OCI-LY1 (cell line): ENCODE measurements at regions not wholly inside any gene's neighbourhood (a gene's known extent, or its start where the extent isn't known, plus 50 kb on each side); places are given as distances from the start of the nearest gene placed in this dataset.

Experiments used
- H2AFZ ChIP-seq: fragments of 200-600 bp; sonication (generic), shearing (Covaris generic); 2 replicates; pipeline ENCODE4 v1.6.0; 2014; ENCODE audit warnings: antibody characterized with exemption, mild to moderate bottlenecking, low read length
- H3F3A ChIP-seq: fragments of 200-600 bp; sonication (generic), shearing (Covaris generic); 2 replicates; pipeline ENCODE4 v1.6.0; 2014; ENCODE audit warnings: mild to moderate bottlenecking, antibody characterized with exemption, low read length, moderate library complexity; ENCODE audit not compliant: insufficient read depth
- H3K27ac ChIP-seq: fragments of 200-600 bp; sonication (generic); 2 replicates; pipeline ENCODE4 v1.5.1; 2014; ENCODE audit warnings: low read length, mixed run types, mild to moderate bottlenecking, low read depth; ENCODE audit not compliant: poor library complexity, severe bottlenecking
- H3K27me3 ChIP-seq: fragments of 200-600 bp; sonication (generic); 2 replicates; pipeline ENCODE4 v1.6.0; 2014; ENCODE audit warnings: antibody characterized with exemption, mild to moderate bottlenecking, low read length, moderate library complexity; ENCODE audit not compliant: insufficient read depth
- H3K36me3 ChIP-seq: fragments of 200-600 bp; sonication (generic); 2 replicates; pipeline ENCODE4 v1.6.1; 2014; ENCODE audit warnings: mild to moderate bottlenecking, antibody characterized with exemption, low read length, moderate library complexity, mixed read lengths; ENCODE audit not compliant: insufficient read depth
- H3K4me1 ChIP-seq: fragments of 200-600 bp; sonication (generic); 2 replicates; pipeline ENCODE4 v1.5.1; 2014; ENCODE audit warnings: mild to moderate bottlenecking, low read length, moderate library complexity; ENCODE audit not compliant: insufficient read depth, severe bottlenecking
- H3K4me2 ChIP-seq: fragments of 200-600 bp; sonication (generic), shearing (Covaris generic); 2 replicates; pipeline ENCODE4 v1.6.1; 2014; ENCODE audit warnings: low read length
- H3K4me3 ChIP-seq: fragments of 200-600 bp; sonication (generic); 2 replicates; pipeline ENCODE4 v1.5.1; 2014; ENCODE audit warnings: low read length, low read depth, mild to moderate bottlenecking, mixed read lengths; ENCODE audit not compliant: poor library complexity, severe bottlenecking
- H3K79me2 ChIP-seq: fragments of 200-600 bp; shearing (Covaris generic); 2 replicates; pipeline ENCODE4 v1.6.1; 2016; ENCODE audit warnings: mixed run types, low read length, mixed read lengths; ENCODE audit not compliant: insufficient read depth
- H3K9ac ChIP-seq: fragments of 200-600 bp; sonication (generic), shearing (Covaris generic); 2 replicates; pipeline ENCODE4 v1.6.1; 2014; ENCODE audit warnings: mild to moderate bottlenecking, low read length, mixed read lengths
- H3K9me2 ChIP-seq: fragments of 200-600 bp; sonication (generic), shearing (Covaris generic); 2 replicates; pipeline ENCODE4 v1.6.1; 2014; ENCODE audit warnings: low read depth, mild to moderate bottlenecking, low read length, mixed read lengths
- H3K9me3 ChIP-seq: fragments of 200-600 bp; shearing (Covaris generic); 2 replicates; pipeline ENCODE4 v1.6.1; 2014; ENCODE audit warnings: low read length, mixed read lengths
- H4K20me1 ChIP-seq: fragments of 200-600 bp; sonication (generic), shearing (Covaris generic); 2 replicates; pipeline ENCODE4 v1.6.0; 2016; ENCODE audit warnings: mild to moderate bottlenecking, low read length; ENCODE audit not compliant: insufficient read depth
- EZH2 ChIP-seq: fragments of 200-600 bp; sonication (generic), shearing (Covaris generic); IDR thresholded peaks from 2 replicates; pipeline ENCODE4 v1.8.0; 2017; ENCODE audit warnings: borderline replicate concordance, mixed run types, mild to moderate bottlenecking, antibody characterized with exemption, low read length, moderate library complexity, mixed read lengths
- TF ChIP-seq, protein P1 (sequence below): fragments of 200-600 bp; sonication (generic), shearing (Covaris generic); IDR thresholded peaks from 2 replicates; pipeline ENCODE4 v1.5.1; 2017; ENCODE audit warnings: mild to moderate bottlenecking, antibody characterized with exemption, low read length, moderate library complexity, mixed read lengths

DNA sequence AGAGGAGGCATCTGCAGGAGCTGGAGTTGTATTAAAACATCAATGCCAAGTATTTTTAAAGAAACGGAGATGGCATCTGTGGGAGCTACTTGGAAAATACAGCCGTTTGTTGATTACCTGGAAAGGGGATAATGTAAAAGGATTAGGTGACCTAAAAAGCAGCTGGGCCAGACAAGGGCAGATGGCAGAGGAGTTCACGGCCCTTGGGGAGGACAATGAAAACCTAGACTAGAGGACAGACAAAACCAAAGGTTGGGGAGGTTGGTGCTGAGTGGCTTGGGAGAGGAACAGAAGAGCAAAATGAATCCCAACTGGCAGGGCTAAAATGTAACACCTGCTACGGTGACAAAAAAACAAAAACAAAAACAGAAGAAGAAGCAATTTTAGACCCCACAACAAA, 260.5 kb upstream of the JARID2 start:
- H3K4me3 ChIP-seq, result no peak overlapping the region
- no peaks in the 10 kb centered on the region for H3K79me2 ChIP-seq
- no peaks in the 10 kb centered on the region for H3K4me1 ChIP-seq
- H4K20me1 ChIP-seq, result no peaks in the 10 kb centered on the region
- H3K9me3 ChIP-seq, result no peaks in the 10 kb centered on the region
- no peaks in the 10 kb centered on the region for H3K27me3 ChIP-seq
- no peaks in the 10 kb centered on the region for H3K9me2 ChIP-seq
- TF ChIP-seq, protein P1, sequence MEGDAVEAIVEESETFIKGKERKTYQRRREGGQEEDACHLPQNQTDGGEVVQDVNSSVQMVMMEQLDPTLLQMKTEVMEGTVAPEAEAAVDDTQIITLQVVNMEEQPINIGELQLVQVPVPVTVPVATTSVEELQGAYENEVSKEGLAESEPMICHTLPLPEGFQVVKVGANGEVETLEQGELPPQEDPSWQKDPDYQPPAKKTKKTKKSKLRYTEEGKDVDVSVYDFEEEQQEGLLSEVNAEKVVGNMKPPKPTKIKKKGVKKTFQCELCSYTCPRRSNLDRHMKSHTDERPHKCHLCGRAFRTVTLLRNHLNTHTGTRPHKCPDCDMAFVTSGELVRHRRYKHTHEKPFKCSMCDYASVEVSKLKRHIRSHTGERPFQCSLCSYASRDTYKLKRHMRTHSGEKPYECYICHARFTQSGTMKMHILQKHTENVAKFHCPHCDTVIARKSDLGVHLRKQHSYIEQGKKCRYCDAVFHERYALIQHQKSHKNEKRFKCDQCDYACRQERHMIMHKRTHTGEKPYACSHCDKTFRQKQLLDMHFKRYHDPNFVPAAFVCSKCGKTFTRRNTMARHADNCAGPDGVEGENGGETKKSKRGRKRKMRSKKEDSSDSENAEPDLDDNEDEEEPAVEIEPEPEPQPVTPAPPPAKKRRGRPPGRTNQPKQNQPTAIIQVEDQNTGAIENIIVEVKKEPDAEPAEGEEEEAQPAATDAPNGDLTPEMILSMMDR, result no peak
- TF ChIP-seq EZH2, result no peak
- no peaks in the 10 kb centered on the region for H3F3A ChIP-seq
- no peaks in the 10 kb centered on the region for H3K36me3 ChIP-seq
- H3K27ac ChIP-seq, result no peak overlapping the region
- H3K4me2 ChIP-seq, result no peak overlapping the region
- no peak overlapping the region for H2AFZ ChIP-seq
- H3K9ac ChIP-seq, result no peak overlapping the region

DNA sequence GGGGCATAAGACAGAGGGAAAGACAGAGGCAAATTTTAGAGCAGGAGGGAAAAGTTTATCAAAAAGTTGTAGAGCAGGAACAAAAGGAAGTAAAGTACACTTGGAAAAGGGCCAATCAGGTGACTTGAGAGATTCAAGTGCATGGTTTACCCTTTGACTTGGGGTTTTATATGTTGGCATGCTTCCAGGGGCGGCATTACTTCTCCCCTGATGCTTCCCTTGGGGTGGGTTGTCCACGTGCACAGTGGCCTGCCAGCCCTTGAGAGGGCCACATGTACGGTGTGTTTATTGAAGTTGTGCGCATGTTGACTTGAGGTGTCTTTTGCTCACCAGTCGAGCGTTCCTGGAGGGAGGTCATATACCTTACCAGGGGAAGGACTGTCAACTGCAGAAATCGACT, 259.5 kb upstream of the JARID2 start:
- Histone ChIP-seq H3K27ac (no peak overlapping the region), H3K27me3 (no peaks in the 10 kb centered on the region), H3K9me3 (no peaks in the 10 kb centered on the region), H4K20me1 (no peaks in the 10 kb centered on the region), H3K4me1 (no peaks in the 10 kb centered on the region), H3K36me3 (no peaks in the 10 kb centered on the region), H3K4me2 (no peak overlapping the region), H3K79me2 (no peaks in the 10 kb centered on the region), H3K9me2 (no peaks in the 10 kb centered on the region), H3K9ac (no peak overlapping the region), H3F3A (no peaks in the 10 kb centered on the region), H2AFZ (no peak overlapping the region), H3K4me3 (no peak overlapping the region)
- TF ChIP-seq, protein P1, result no peak
- TF ChIP-seq EZH2, result no peak

DNA sequence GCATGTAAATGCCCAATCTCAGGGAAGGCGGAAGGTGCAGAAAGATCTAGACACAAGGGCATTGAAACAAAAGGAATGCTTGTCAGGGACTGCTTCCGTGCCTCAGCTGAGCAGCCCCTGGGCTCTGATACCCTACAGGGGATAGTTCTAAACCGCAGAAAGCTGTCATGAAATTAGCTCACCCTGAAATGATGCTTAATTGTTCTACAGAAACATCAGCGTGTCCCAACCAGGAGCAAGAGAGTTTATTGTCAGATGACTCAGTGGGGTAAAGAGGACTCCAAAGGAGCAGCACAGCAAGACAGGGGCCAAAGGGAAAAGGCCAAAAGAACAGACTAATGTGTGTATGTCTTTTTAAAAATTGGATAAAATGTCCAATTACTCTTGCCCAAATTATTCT, 258.4 kb upstream of the JARID2 start:
- H3K9me3 ChIP-seq, result no peaks in the 10 kb centered on the region
- no peaks in the 10 kb centered on the region for H4K20me1 ChIP-seq
- H3K36me3 ChIP-seq, result no peaks in the 10 kb centered on the region
- no peaks in the 10 kb centered on the region for H3K4me1 ChIP-seq
- no peaks in the 10 kb centered on the region for H3K79me2 ChIP-seq
- H3K4me3 ChIP-seq, result no peak overlapping the region
- no peak overlapping the region for H3K9ac ChIP-seq
- H3K9me2 ChIP-seq, result no peaks in the 10 kb centered on the region
- no peaks in the 10 kb centered on the region for H3F3A ChIP-seq
- H3K4me2 ChIP-seq, result no peak overlapping the region
- no peak for TF ChIP-seq EZH2
- TF ChIP-seq, protein P1, result no peak
- H3K27ac ChIP-seq, result no peak overlapping the region
- H2AFZ ChIP-seq, result no peak overlapping the region
- H3K27me3 ChIP-seq, result no peaks in the 10 kb centered on the region
